ENCODE measurements at regions not wholly inside any gene's neighbourhood (a gene's known extent, or its start where the extent isn't known, plus 50 kb on each side); places are given as distances from the start of the nearest gene placed in this dataset.

DNA sequence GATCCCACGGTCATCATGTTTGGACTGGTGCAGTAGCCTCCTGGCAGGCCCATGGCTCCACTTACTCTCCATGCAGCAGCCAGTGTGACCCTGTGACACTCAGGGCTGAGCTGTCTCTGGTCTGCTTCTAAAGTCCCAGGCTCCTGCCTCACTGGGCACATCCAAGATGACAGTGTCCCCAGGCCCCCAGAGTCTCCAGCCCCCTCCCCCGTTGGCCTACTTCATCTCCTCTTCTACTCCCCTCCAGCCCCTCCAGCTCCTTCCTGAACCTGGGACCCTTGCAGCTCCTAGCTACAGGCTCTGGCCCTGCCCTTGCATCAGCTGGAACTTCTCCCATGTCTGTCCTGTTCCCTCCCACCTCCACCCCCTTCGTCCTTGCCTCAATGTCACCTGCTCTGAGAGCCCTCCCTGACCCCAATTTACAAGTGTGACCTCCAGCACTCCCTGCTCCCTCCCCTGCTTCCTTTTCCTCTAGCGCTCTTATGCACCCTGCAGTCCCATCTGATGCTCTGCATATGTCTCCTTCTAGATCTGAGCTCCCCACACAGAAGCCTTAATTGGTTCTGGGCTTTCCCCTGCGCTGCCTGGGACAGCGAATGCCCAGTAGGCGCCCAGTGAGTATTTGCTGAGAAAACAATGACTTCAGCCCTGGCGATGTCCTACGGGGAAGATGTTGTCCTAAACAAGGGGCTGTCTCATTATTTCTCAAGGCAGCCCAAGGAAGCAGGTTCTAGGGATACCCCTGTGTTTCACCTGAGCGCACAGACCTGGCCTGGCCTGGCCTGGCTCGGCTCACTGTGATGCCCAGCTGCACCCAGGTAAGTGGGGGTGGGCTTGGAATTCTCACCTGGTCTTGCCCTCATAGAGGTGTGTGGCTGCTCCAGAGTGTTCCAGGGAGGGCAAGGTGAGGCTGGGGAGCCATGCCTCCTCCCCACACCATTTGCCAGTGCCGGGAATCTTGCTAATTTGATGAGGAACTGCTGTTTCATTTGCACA lies 600.6 kb downstream of the PTPRU start:
- H3K27me3 Mint-ChIP-seq (ENCODE audit: insufficient read depth): peaks cover 2% of the 10 kb centered on the region
- Histone ChIP-seq H3K36me3 (ENCODE audit: control insufficient read depth, insufficient read depth, low read length) (no peaks in the 10 kb centered on the region), H3K4me3 (ENCODE audit: low read length) (no peak overlapping the region), H3K27ac (ENCODE audit: low read depth, low read length) (no peak overlapping the region), H3K27me3 (ENCODE audit: control insufficient read depth, insufficient read depth, low read length, poor library complexity, severe bottlenecking) (no peaks in the 10 kb centered on the region), H3K9ac (ENCODE audit: extremely low read depth, low read length, poor library complexity, severe bottlenecking) (no peak overlapping the region), H3K4me1 (ENCODE audit: control insufficient read depth, insufficient read depth, low read length) (no peaks in the 10 kb centered on the region), H3K9me3 (ENCODE audit: control insufficient read depth, low read length) (peaks cover 10% of the 10 kb centered on the region)
- H3K27ac Mint-ChIP-seq: no peak overlapping the region
- TF ChIP-seq, protein P1, sequence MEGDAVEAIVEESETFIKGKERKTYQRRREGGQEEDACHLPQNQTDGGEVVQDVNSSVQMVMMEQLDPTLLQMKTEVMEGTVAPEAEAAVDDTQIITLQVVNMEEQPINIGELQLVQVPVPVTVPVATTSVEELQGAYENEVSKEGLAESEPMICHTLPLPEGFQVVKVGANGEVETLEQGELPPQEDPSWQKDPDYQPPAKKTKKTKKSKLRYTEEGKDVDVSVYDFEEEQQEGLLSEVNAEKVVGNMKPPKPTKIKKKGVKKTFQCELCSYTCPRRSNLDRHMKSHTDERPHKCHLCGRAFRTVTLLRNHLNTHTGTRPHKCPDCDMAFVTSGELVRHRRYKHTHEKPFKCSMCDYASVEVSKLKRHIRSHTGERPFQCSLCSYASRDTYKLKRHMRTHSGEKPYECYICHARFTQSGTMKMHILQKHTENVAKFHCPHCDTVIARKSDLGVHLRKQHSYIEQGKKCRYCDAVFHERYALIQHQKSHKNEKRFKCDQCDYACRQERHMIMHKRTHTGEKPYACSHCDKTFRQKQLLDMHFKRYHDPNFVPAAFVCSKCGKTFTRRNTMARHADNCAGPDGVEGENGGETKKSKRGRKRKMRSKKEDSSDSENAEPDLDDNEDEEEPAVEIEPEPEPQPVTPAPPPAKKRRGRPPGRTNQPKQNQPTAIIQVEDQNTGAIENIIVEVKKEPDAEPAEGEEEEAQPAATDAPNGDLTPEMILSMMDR (conservative IDR thresholded peaks at IDR 0.05): no peak
- H3K4me1 Mint-ChIP-seq: peaks cover 5% of the 10 kb centered on the region
- peak; percentile 44 for DNase-seq
- no peaks in the 10 kb centered on the region for H3K36me3 Mint-ChIP-seq (ENCODE audit: low read depth)
- no peak overlapping the region for H3K4me3 Mint-ChIP-seq
- WGBS, 2 experiments (ENCODE audit: insufficient coverage in 1 of 2, insufficient read length in 1 of 2): 78 to 89% methylated on average over 8 to 12 of the region's 12 CpGs
- H3K9me3 Mint-ChIP-seq: peaks cover 6% of the 10 kb centered on the region

DNA sequence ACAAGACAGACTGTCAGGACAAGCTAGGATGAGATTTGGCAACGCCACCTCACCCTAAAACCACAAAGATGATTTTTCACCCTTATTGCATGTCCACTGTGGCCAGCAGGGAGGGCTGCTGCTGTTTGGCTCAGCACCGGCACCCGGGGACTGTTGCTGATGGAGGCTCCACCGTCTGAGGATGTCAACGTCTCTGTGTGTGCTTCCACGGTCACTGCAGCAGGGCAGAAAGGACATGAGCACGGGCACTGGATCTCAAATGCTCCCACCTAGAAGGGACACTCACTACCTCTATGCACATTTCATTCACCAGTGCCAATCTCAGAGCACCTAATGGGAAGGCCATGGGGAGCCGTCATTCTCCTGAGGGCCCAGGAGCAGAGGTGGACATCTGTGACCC lies 599.6 kb downstream of the PTPRU start:
- peaks cover under 1% of the 10 kb centered on the region for H3K9me3 ChIP-seq (ENCODE audit: control insufficient read depth, low read length)
- no peak overlapping the region for H3K27ac Mint-ChIP-seq
- no peak overlapping the region for H3K9ac ChIP-seq (ENCODE audit: extremely low read depth, low read length, poor library complexity, severe bottlenecking)
- DNase-seq: peak; percentile 53
- H3K27me3 ChIP-seq (ENCODE audit: control insufficient read depth, insufficient read depth, low read length, poor library complexity, severe bottlenecking): no peaks in the 10 kb centered on the region
- no peak overlapping the region for H3K27ac ChIP-seq (ENCODE audit: low read depth, low read length)
- no peak overlapping the region for H3K4me3 Mint-ChIP-seq
- no peaks in the 10 kb centered on the region for H3K9me3 Mint-ChIP-seq
- no peaks in the 10 kb centered on the region for H3K36me3 ChIP-seq (ENCODE audit: control insufficient read depth, insufficient read depth, low read length)
- 87 to 91% methylated on average over 5 to 8 of the region's 8 CpGs for WGBS, 2 experiments (ENCODE audit: insufficient coverage in 1 of 2, insufficient read length in 1 of 2)
- H3K4me1 Mint-ChIP-seq: peaks cover 5% of the 10 kb centered on the region
- no peaks in the 10 kb centered on the region for H3K4me1 ChIP-seq (ENCODE audit: control insufficient read depth, insufficient read depth, low read length)
- peaks cover 2% of the 10 kb centered on the region for H3K27me3 Mint-ChIP-seq (ENCODE audit: insufficient read depth)
- H3K36me3 Mint-ChIP-seq (ENCODE audit: low read depth): no peaks in the 10 kb centered on the region
- H3K4me3 ChIP-seq (ENCODE audit: low read length): no peak overlapping the region
- TF ChIP-seq, protein P1 (conservative IDR thresholded peaks at IDR 0.05): peak; percentile 48

DNA sequence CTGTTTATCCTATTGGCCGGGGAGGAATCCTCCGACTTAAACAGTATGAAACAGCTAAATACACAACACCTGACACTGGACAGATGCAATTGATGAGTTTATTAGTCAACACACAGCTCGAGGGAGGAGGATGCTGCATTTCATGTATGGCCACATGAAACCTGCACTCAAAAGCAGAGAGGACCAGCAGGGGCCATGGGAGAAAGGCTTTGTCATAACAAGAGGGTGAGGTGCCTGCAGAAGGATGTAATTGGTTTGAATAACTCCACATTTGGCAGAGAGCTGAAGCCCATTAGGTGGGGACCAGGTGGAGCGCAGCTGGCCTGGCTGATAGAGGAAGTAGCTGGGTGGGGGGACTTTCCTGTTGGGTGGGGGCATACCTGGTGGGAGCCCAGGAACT lies 599.1 kb downstream of the PTPRU start:
- H3K4me3 Mint-ChIP-seq: no peak overlapping the region
- H3K9me3 Mint-ChIP-seq: no peaks in the 10 kb centered on the region
- no peak overlapping the region for H3K9ac ChIP-seq (ENCODE audit: extremely low read depth, low read length, poor library complexity, severe bottlenecking)
- H3K36me3 Mint-ChIP-seq (ENCODE audit: low read depth): no peaks in the 10 kb centered on the region
- H3K4me1 Mint-ChIP-seq: peaks cover 5% of the 10 kb centered on the region
- TF ChIP-seq, protein P1 (conservative IDR thresholded peaks at IDR 0.05): no peak
- no peak overlapping the region for H3K4me3 ChIP-seq (ENCODE audit: low read length)
- H3K27ac Mint-ChIP-seq: no peak overlapping the region
- WGBS, 2 experiments (ENCODE audit: insufficient coverage in 1 of 2, insufficient read length in 1 of 2): 92 to 94% methylated on average over 2 to 4 of the region's 4 CpGs
- H3K27ac ChIP-seq (ENCODE audit: low read depth, low read length): no peak overlapping the region
- peak; percentile 25 for DNase-seq
- H3K36me3 ChIP-seq (ENCODE audit: control insufficient read depth, insufficient read depth, low read length): no peaks in the 10 kb centered on the region
- H3K4me1 ChIP-seq (ENCODE audit: control insufficient read depth, insufficient read depth, low read length): no peaks in the 10 kb centered on the region
- H3K27me3 ChIP-seq (ENCODE audit: control insufficient read depth, insufficient read depth, low read length, poor library complexity, severe bottlenecking): no peaks in the 10 kb centered on the region
- no peaks in the 10 kb centered on the region for H3K9me3 ChIP-seq (ENCODE audit: control insufficient read depth, low read length)
- peaks cover 3% of the 10 kb centered on the region for H3K27me3 Mint-ChIP-seq (ENCODE audit: insufficient read depth)

Data from endodermal cell (in vitro differentiated cells).